Keratinocyte (primary cell): ENCODE measurements at regions not wholly inside any gene's neighbourhood (a gene's known extent, or its start where the extent isn't known, plus 50 kb on each side); places are given as distances from the start of the nearest gene placed in this dataset.

Experiments used
- DNase-seq: peaks from one replicate; pipeline ENCODE4 v3.0.0-alpha.2; 2011; ENCODE audit warnings: low read depth, missing footprints, low spot score
- FAIRE-seq: peaks from 2 replicates; lab custom pipeline; 2011; peaks lifted over from hg19 to GRCh38; lab: Jason Lieb, UNC
- H2AFZ ChIP-seq: 2 replicates; pipeline ENCODE4 v1.6.0; 2012; ENCODE audit warnings: low read length, control low read depth, inconsistent platforms; ENCODE audit not compliant: control insufficient read depth
- H3K27ac ChIP-seq: 2 replicates; pipeline ENCODE4 v1.5.1; 2011; ENCODE audit warnings: low read length; ENCODE audit not compliant: control insufficient read depth, insufficient read depth
- H3K27me3 ChIP-seq: 3 replicates; pipeline ENCODE4 v1.6.0; 2011; ENCODE audit warnings: low read length; ENCODE audit not compliant: control insufficient read depth, insufficient read depth; ENCODE audit errors: extremely low read depth
- H3K36me3 ChIP-seq, 2 experiments: 2 replicates in 1 of 2; 3 replicates in 1 of 2; pipeline ENCODE4 v1.5.1; 2011; ENCODE audit warnings: low read length in 2 of 2, mild to moderate bottlenecking in 1 of 2; ENCODE audit not compliant: control insufficient read depth in 2 of 2, insufficient read depth in 2 of 2; ENCODE audit errors: extremely low read depth in 1 of 2
- H3K4me1 ChIP-seq: 3 replicates; pipeline ENCODE4 v1.5.1; 2011; ENCODE audit warnings: low read length; ENCODE audit not compliant: control insufficient read depth, insufficient read depth; ENCODE audit errors: extremely low read depth
- H3K4me2 ChIP-seq: 3 replicates; pipeline ENCODE4 v1.6.0; 2011; ENCODE audit warnings: low read depth, low read length; ENCODE audit not compliant: control insufficient read depth, insufficient read depth; ENCODE audit errors: extremely low read depth
- H3K4me3 ChIP-seq, 3 experiments: fragments of 200-600 bp in 1 of 3; sonication (generic) in 1 of 3; 2 replicates in 2 of 3; 3 replicates in 1 of 3; pipeline ENCODE4 v1.5.1; 2011 to 2016; ENCODE audit warnings: low read length in 3 of 3, mild to moderate bottlenecking in 3 of 3, control low read depth in 2 of 3, inconsistent platforms in 1 of 3, low read depth in 1 of 3, mixed read lengths in 1 of 3, mixed run types in 1 of 3, moderate library complexity in 1 of 3; ENCODE audit not compliant: control insufficient read depth in 2 of 3, insufficient read depth in 2 of 3; ENCODE audit errors: extremely low read depth in 1 of 3
- H3K79me2 ChIP-seq: 2 replicates; pipeline ENCODE4 v1.6.0; 2012; ENCODE audit warnings: low read length; ENCODE audit not compliant: control insufficient read depth, insufficient read depth
- H3K9ac ChIP-seq: 3 replicates; pipeline ENCODE4 v1.6.0; 2011; ENCODE audit warnings: low read length; ENCODE audit not compliant: control insufficient read depth, insufficient read depth; ENCODE audit errors: extremely low read depth
- H3K9me1 ChIP-seq: 3 replicates; pipeline ENCODE4 v1.6.0; 2011; ENCODE audit warnings: low read length; ENCODE audit not compliant: control insufficient read depth, insufficient read depth; ENCODE audit errors: extremely low read depth
- H3K9me3 ChIP-seq: 2 replicates; pipeline ENCODE4 v1.5.1; 2012; ENCODE audit warnings: low read depth, low read length; ENCODE audit not compliant: control insufficient read depth
- H4K20me1 ChIP-seq: 3 replicates; pipeline ENCODE4 v1.6.0; 2011; ENCODE audit warnings: low read length; ENCODE audit not compliant: control insufficient read depth, insufficient read depth; ENCODE audit errors: extremely low read depth
- CTCF ChIP-seq, 3 experiments: IDR thresholded peaks in 1 of 3; conservative IDR thresholded peaks in 1 of 3; optimal IDR thresholded peaks in 1 of 3; 2 replicates in 2 of 3; 3 replicates in 1 of 3; pipeline versions ENCODE3 to v1.5.1; 2011; ENCODE audit warnings: low read length in 3 of 3, mild to moderate bottlenecking in 3 of 3, moderate library complexity in 2 of 3, control low read depth in 1 of 3, inconsistent platforms in 1 of 3; ENCODE audit not compliant: insufficient read depth in 2 of 3; ENCODE audit errors: extremely low read depth in 1 of 3
- EZH2 ChIP-seq: IDR thresholded peaks from one replicate; pipeline ENCODE4 v1.6.1; 2012; ENCODE audit warnings: inconsistent platforms, mild to moderate bottlenecking, low read length, moderate library complexity
- dilution Hi-C: fragments of 300-500 bp; cut with MboI; formaldehyde crosslinking; loops from one replicate; pipeline ENCODE4 v1.7.0; 2020; ENCODE audit warnings: low sequenced_read_pairs; ENCODE audit not compliant: extremely low pct_ligation_motif_present

GRCh38 chr12:69042970-69043369, 110.0 kb upstream of the CPM start:
- Histone ChIP-seq H4K20me1 (no peaks in the 10 kb centered on the region), H2AFZ (no peak overlapping the region), H3K4me2 (no peak overlapping the region), H3K36me3 (no peaks in the 10 kb centered on the region), H3K79me2 (no peaks in the 10 kb centered on the region), H3K9ac (no peak overlapping the region), H3K4me1 (peaks cover 5% of the 10 kb centered on the region), H3K9me1 (no peaks in the 10 kb centered on the region), H3K27ac (no peak overlapping the region), H3K4me3 (no peak overlapping the region), H3K9me3 (no peaks in the 10 kb centered on the region), H3K27me3 (no peaks in the 10 kb centered on the region)
- DNase-seq, result no peak
- no peak for TF ChIP-seq EZH2
- TF ChIP-seq CTCF (optimal IDR thresholded peaks at IDR 0.05 in 1 of 3, IDR thresholded peaks at IDR 0.05 in 1 of 3, conservative IDR thresholded peaks at IDR 0.05 in 1 of 3; ENCODE audit: extremely low read depth in 1 of 3, insufficient read depth in 2 of 3, low read length in 3 of 3), result no peak
- dilution Hi-C loops, result no loop called here
- no peak for FAIRE-seq

GRCh38 chr12:69044887-69045286, 111.9 kb upstream of the CPM start:
- Histone ChIP-seq H3K36me3 (no peaks in the 10 kb centered on the region), H4K20me1 (no peaks in the 10 kb centered on the region), H3K4me1 (peaks cover 5% of the 10 kb centered on the region), H3K27ac (no peak overlapping the region), H3K4me3 (no peak overlapping the region), H3K9ac (no peak overlapping the region), H3K4me2 (no peak overlapping the region), H3K9me3 (no peaks in the 10 kb centered on the region), H2AFZ (no peak overlapping the region), H3K9me1 (no peaks in the 10 kb centered on the region), H3K79me2 (no peaks in the 10 kb centered on the region), H3K27me3 (no peaks in the 10 kb centered on the region)
- no peak for TF ChIP-seq EZH2
- TF ChIP-seq CTCF (optimal IDR thresholded peaks at IDR 0.05 in 1 of 3, IDR thresholded peaks at IDR 0.05 in 1 of 3, conservative IDR thresholded peaks at IDR 0.05 in 1 of 3; ENCODE audit: extremely low read depth in 1 of 3, insufficient read depth in 2 of 3, low read length in 3 of 3), result no peak
- dilution Hi-C loops, result no loop called here
- DNase-seq (no peak), FAIRE-seq (no peak)
